Effector memory CD8-positive, alpha-beta T cell (primary cell): ENCODE measurements at regions not wholly inside any gene's neighbourhood (a gene's known extent, or its start where the extent isn't known, plus 50 kb on each side); places are given as distances from the start of the nearest gene placed in this dataset.
"Not testable (repeated sequence)": the region's sequence is repeated elsewhere in the genome, so short reads cannot be mapped to it uniquely, and the experiment has no call there.

ENCODE experiments used
- ATAC-seq: fragments of 150-1000 bp; cut with Tn5 transposase; replicated peaks from 2 replicates; pipeline ENCODE4 v1.10.0; 2021; ENCODE audit warnings: mild to moderate bottlenecking, moderate library complexity
- DNase-seq, 3 experiments: peaks; one replicate each; pipeline ENCODE4 v3.0.0; 2021
- H3K27ac Mint-ChIP-seq, 2 donors: one replicate each; pipeline ENCODE4 v1.8.0; 2022; ENCODE audit warnings: mild to moderate bottlenecking in 2 of 2, mixed read lengths in 2 of 2, moderate library complexity in 2 of 2
- H3K27me3 Mint-ChIP-seq, 2 donors: one replicate each; pipeline ENCODE4 v1.8.0; 2022; ENCODE audit warnings: mixed read lengths in 2 of 2
- H3K36me3 Mint-ChIP-seq: one replicate; pipeline ENCODE4 v1.8.0; 2022; ENCODE audit warnings: mild to moderate bottlenecking, moderate library complexity, mixed read lengths; ENCODE audit not compliant: insufficient read depth
- H3K4me1 Mint-ChIP-seq, 2 donors: one replicate each; pipeline ENCODE4 v1.8.0; 2022; ENCODE audit warnings: low read depth in 2 of 2, mixed read lengths in 2 of 2
- H3K4me3 Mint-ChIP-seq, 2 donors: one replicate each; pipeline ENCODE4 v1.8.0; 2022; ENCODE audit warnings: mild to moderate bottlenecking in 2 of 2, mixed read lengths in 2 of 2, moderate library complexity in 2 of 2
- H3K9me3 Mint-ChIP-seq, 2 donors: one replicate each; pipeline ENCODE4 v1.8.0; 2022; ENCODE audit warnings: mixed read lengths in 2 of 2

GRCh38 chr16:87045466-87046216 is 271.6 kb downstream of the C16orf95 start:
- H3K27ac Mint-ChIP-seq = no peak overlapping the region
- H3K9me3 Mint-ChIP-seq = no peaks in the 10 kb centered on the region
- no peak for DNase-seq
- H3K27me3 Mint-ChIP-seq = peaks cover 8 to 45% of the 10 kb centered on the region in 2 donors
- no peaks in the 10 kb centered on the region for H3K4me1 Mint-ChIP-seq
- H3K4me3 Mint-ChIP-seq = no peak overlapping the region
- no peak for ATAC-seq
- peaks cover 3% of the 10 kb centered on the region for H3K36me3 Mint-ChIP-seq

DNA sequence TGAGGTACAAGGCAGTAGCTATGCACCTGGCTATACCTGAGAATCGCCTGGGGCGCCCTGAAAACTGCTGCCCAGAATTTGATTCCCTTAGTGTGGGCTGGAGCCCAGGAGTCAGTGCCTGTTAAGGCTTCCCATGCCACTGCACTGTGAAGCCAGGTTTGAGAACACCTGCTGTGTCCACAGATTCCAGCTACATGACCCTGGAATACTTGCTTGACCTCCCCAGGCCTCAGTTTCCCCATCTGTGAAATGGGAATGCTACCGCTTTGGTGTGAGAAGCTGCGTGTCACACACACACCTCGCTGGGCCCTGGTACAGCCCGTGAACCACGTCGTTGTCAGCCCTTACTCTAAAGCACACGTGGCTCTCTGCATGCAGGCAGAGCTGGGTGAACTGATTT is 271.0 kb downstream of the C16orf95 start:
- DNase-seq = no peak
- ATAC-seq = no peak
- H3K27ac Mint-ChIP-seq = no peak overlapping the region
- no peaks in the 10 kb centered on the region for H3K4me1 Mint-ChIP-seq
- no peaks in the 10 kb centered on the region for H3K9me3 Mint-ChIP-seq
- peaks cover 3% of the 10 kb centered on the region for H3K36me3 Mint-ChIP-seq
- H3K4me3 Mint-ChIP-seq = no peak overlapping the region
- peaks cover 8 to 43% of the 10 kb centered on the region in 2 donors for H3K27me3 Mint-ChIP-seq

GRCh38 chr16:87047221-87048037 is 269.8 kb downstream of the C16orf95 start:
- no peak for DNase-seq
- peaks cover 11 to 48% of the 10 kb centered on the region in 2 donors for H3K27me3 Mint-ChIP-seq
- H3K9me3 Mint-ChIP-seq = no peaks in the 10 kb centered on the region
- ATAC-seq = no peak
- H3K4me1 Mint-ChIP-seq = no peaks in the 10 kb centered on the region
- no peak overlapping the region for H3K4me3 Mint-ChIP-seq
- no peaks in the 10 kb centered on the region for H3K36me3 Mint-ChIP-seq
- H3K27ac Mint-ChIP-seq = no peak overlapping the region

DNA sequence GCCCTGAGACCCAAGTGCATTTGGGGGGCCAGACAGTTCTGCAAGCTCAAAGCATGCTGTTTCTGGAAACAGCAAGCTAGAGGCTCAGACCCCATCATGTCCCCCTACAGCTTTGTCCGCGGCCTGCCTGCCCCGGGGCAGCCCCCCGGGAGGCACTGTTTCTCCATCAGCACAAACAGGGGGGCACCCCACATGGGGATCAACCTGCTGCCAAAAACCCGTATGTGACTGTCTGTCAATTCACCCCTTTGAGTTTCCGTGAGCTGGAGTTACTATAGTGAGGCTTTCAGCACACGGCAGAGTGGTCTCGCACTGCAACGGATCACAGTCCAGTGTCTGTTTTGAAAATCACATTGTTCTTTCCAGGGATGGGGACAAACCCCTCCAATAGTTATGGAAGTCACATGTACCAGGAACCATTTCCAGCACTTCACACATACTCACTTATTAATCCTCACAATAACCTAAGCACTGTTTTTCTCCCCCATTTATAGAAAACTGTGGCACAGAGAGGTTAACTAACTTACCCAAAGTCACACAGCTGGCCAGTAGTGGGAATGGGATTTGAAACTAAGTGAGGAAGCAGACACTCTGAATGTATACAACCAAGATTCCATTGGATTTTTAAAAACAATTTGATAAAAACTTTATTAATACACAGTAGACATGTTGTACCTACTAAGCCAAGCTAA is 269.0 kb downstream of the C16orf95 start:
- DNase-seq (no peak), ATAC-seq (no peak)
- Mint-ChIP-seq H3K36me3 (no peaks in the 10 kb centered on the region), H3K4me3 (no peak overlapping the region), H3K27me3 (peaks cover 15 to 46% of the 10 kb centered on the region in 2 donors), H3K27ac (no peak overlapping the region), H3K9me3 (no peaks in the 10 kb centered on the region), H3K4me1 (no peaks in the 10 kb centered on the region)

- Mint-ChIP-seq H3K9me3 (no peaks in the 10 kb centered on the region), H3K36me3 (no peaks in the 10 kb centered on the region), H3K4me3 (no peak overlapping the region), H3K4me1 (no peaks in the 10 kb centered on the region), H3K27ac (no peak overlapping the region), H3K27me3 (peaks cover 13 to 45% of the 10 kb centered on the region in 2 donors)
- DNase-seq (no peak), ATAC-seq (no peak)
Measured at GRCh38 chr16:87048730-87049115, 268.5 kb downstream of the C16orf95 start.

DNA sequence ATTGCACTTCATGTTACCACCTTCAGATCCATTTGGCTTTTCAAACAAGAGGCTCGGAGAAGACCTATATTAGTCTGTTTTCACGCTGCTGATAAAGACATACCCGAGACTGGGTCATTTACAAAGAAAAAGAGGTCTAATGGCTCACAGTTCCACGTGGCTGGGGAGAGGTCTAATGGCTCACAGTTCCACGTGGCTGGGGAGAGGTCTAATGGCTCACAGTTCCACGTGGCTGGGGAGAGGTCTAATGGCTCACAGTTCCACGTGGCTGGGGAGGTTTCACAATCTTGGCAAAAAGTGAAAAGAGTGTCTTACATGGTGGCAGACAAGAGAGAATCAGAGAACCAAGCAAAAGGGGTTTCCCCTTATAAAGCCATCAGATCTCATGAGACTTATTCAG is 268.0 kb downstream of the C16orf95 start:
- H3K27ac Mint-ChIP-seq, ATAC-seq, H3K4me1 Mint-ChIP-seq, H3K9me3 Mint-ChIP-seq, DNase-seq, H3K36me3 Mint-ChIP-seq, H3K4me3 Mint-ChIP-seq: not testable (repeated sequence)
- H3K27me3 Mint-ChIP-seq = peaks cover 12 to 45% of the 10 kb centered on the region in 2 donors

- no peaks in the 10 kb centered on the region for H3K4me1 Mint-ChIP-seq
- no peak overlapping the region for H3K27ac Mint-ChIP-seq
- H3K4me3 Mint-ChIP-seq = no peak overlapping the region
- no peaks in the 10 kb centered on the region for H3K36me3 Mint-ChIP-seq
- DNase-seq (no peak), ATAC-seq (no peak)
- H3K9me3 Mint-ChIP-seq = peaks cover 3 to 7% of the 10 kb centered on the region in 2 donors
- H3K27me3 Mint-ChIP-seq = peaks cover 18 to 52% of the 10 kb centered on the region in 2 donors
Measured at GRCh38 chr16:87050142-87050541, 267.1 kb downstream of the C16orf95 start.

DNA sequence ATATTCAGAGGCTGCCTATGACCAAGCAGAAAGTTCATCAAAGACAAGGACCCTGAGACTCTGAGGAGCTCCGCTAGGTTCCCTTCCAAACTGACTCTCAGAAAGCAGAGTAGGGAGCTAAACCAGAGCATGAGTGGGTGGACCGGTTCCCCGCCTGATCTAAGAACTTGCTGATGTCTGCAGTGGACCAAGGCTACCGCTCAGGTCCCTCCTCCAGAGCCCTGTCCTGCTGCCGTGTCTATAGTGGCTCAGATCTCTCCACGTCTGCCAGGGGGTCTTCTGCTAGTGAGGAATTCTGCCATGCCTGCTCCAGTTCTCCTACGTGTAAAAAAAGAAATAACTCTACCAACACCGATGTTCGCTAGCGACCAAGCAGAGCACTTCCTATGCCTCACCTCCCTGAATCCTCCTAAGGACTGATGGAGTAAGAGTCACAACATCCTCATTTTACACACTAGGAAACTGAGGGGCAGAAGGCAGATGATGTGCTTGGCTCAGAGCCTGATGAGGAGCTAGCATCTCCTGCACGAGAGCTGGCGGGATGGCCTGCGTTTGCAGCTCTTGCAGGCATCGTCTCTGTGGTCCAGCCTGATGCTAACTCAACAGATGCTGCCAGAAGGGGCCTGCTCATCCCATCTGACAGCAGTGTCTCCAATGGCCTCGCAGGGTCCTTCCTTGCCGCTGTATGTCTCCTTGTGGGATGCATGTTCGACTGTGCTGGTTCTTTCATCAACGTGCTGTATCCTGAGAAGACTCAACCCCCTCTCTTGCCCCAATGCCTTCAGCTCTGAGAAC is 265.5 kb downstream of the C16orf95 start:
- no peak overlapping the region for H3K4me3 Mint-ChIP-seq
- H3K36me3 Mint-ChIP-seq = no peaks in the 10 kb centered on the region
- H3K4me1 Mint-ChIP-seq = no peaks in the 10 kb centered on the region
- ATAC-seq = no peak
- no peak for DNase-seq
- H3K9me3 Mint-ChIP-seq = peaks cover 3 to 7% of the 10 kb centered on the region in 2 donors
- no peak overlapping the region for H3K27ac Mint-ChIP-seq
- peaks cover 18 to 36% of the 10 kb centered on the region in 2 donors for H3K27me3 Mint-ChIP-seq

GRCh38 chr16:87052506-87052905 is 264.7 kb downstream of the C16orf95 start:
- Mint-ChIP-seq H3K27me3 (peaks cover 18 to 34% of the 10 kb centered on the region in 2 donors), H3K27ac (no peak overlapping the region), H3K4me3 (no peak overlapping the region), H3K9me3 (peaks cover 3 to 7% of the 10 kb centered on the region in 2 donors), H3K4me1 (no peaks in the 10 kb centered on the region), H3K36me3 (no peaks in the 10 kb centered on the region)
- ATAC-seq (no peak), DNase-seq (no peak)

- Mint-ChIP-seq H3K27ac (no peak overlapping the region), H3K27me3 (peaks cover 18 to 39% of the 10 kb centered on the region in 2 donors), H3K4me1 (no peaks in the 10 kb centered on the region), H3K36me3 (no peaks in the 10 kb centered on the region), H3K9me3 (peaks cover 3 to 7% of the 10 kb centered on the region in 2 donors), H3K4me3 (no peak overlapping the region)
- ATAC-seq (no peak), DNase-seq (no peak)
Measured at GRCh38 chr16:87053016-87053982, 263.9 kb downstream of the C16orf95 start.

DNA sequence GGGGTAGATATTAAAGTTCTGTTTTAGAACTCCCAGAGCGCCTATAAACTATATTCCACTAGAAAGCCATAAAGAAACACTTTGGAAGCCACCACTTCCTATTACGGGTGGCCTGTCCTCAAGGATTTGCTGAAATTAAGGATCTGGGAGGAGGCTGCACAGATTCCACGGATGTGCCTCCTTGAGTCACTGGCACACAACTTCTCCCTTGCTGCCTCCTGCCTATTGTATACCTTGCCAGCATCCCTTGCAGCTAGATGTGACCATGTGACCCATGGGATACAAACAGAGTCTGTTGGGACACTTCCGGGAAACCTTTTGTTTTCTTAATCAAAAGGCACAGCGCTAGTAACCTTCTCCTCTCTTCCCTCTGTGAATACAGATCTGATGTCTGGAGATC is 263.0 kb downstream of the C16orf95 start:
- H3K36me3 Mint-ChIP-seq = no peaks in the 10 kb centered on the region
- no peak overlapping the region for H3K4me3 Mint-ChIP-seq
- H3K4me1 Mint-ChIP-seq = no peaks in the 10 kb centered on the region
- no peak overlapping the region for H3K27ac Mint-ChIP-seq
- no peak for ATAC-seq
- peaks cover 18 to 48% of the 10 kb centered on the region in 2 donors for H3K27me3 Mint-ChIP-seq
- DNase-seq = no peak
- peaks cover 3 to 7% of the 10 kb centered on the region in 2 donors for H3K9me3 Mint-ChIP-seq

DNA sequence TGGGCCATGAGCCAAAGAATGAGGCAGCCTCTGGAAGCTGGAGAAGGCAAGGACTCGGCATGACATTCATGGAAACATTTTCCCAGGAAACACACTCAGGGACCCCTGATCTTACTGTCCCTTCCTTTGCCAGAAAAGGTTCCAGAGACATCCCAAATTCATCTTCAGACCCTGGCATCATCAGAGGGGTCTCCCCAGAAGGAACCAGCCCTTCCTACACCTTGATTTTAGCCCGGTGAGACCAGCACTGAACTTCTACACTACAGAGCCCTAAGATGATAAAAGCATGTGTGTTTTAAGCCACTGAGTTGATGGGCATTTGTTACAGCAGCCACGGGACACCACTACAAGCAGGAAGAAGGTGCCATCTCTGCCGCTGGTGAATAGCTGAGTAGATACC is 262.3 kb downstream of the C16orf95 start:
- Mint-ChIP-seq H3K27ac (no peak overlapping the region), H3K4me1 (no peaks in the 10 kb centered on the region), H3K4me3 (no peak overlapping the region), H3K36me3 (no peaks in the 10 kb centered on the region), H3K9me3 (peaks cover 3 to 7% of the 10 kb centered on the region in 2 donors), H3K27me3 (peaks cover 18 to 55% of the 10 kb centered on the region in 2 donors)
- DNase-seq = no peak
- ATAC-seq = no peak
